ENCODE measurements at regions not wholly inside any gene's neighbourhood (a gene's known extent, or its start where the extent isn't known, plus 50 kb on each side); places are given as distances from the start of the nearest gene placed in this dataset.
A peak's percentile ranks its signal among the peaks of the same experiment; 100 is the strongest.

DNA sequence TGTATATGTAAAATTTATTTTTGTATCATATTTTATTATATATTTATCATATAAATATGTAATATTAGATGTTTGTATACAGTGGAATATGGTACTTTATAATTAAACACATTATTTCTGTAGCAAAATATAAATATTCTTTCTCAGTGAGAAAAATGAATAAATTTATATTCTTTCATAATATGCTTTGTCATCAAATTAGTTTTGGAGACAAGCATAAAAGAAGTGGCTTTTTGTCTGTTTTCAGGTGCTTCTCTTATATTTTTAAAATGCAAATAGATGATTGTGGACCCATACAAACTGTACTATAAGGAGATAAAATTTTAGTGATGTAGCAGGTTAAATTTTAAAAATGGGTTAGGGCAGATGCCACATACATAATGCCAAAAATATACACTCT, 222.4 kb upstream of the CNTN5 start:
- no peaks in the 10 kb centered on the region for H3K36me3 ChIP-seq
- TF ChIP-seq, protein P1, sequence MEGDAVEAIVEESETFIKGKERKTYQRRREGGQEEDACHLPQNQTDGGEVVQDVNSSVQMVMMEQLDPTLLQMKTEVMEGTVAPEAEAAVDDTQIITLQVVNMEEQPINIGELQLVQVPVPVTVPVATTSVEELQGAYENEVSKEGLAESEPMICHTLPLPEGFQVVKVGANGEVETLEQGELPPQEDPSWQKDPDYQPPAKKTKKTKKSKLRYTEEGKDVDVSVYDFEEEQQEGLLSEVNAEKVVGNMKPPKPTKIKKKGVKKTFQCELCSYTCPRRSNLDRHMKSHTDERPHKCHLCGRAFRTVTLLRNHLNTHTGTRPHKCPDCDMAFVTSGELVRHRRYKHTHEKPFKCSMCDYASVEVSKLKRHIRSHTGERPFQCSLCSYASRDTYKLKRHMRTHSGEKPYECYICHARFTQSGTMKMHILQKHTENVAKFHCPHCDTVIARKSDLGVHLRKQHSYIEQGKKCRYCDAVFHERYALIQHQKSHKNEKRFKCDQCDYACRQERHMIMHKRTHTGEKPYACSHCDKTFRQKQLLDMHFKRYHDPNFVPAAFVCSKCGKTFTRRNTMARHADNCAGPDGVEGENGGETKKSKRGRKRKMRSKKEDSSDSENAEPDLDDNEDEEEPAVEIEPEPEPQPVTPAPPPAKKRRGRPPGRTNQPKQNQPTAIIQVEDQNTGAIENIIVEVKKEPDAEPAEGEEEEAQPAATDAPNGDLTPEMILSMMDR (IDR thresholded peaks at IDR 0.05; ENCODE audit: low read depth, low read length), result no peak
- no peaks in the 10 kb centered on the region for H3K27me3 ChIP-seq
- no peak for DNase-seq
- H3K4me1 ChIP-seq, result no peaks in the 10 kb centered on the region
- no peaks in the 10 kb centered on the region for H3K9me3 ChIP-seq
- H3K4me3 ChIP-seq (ENCODE audit: low read depth, low read length), result no peak overlapping the region

DNA sequence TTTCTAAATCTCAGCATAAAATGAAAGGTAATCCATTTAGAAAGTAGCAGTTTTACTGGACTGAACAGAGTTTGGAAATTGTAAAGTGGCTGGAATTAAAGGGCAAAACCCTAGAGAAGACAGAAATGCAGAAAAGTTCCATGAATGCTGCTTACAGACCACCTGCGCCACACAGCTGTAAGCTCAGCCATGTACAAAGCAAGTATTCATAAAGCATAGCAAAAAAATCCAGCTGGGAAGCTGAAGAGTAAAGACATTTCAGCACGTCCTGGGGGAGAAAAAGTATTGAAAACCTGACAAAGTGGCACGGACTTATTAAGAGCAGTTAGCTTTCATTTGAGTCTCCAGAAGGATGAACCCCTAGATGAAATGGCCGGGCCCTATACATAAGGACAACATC, 220.1 kb upstream of the CNTN5 start:
- Histone ChIP-seq H3K36me3 (no peaks in the 10 kb centered on the region), H3K4me3 (ENCODE audit: low read depth, low read length) (no peak overlapping the region), H3K9me3 (no peaks in the 10 kb centered on the region), H3K4me1 (no peaks in the 10 kb centered on the region), H3K27me3 (no peaks in the 10 kb centered on the region)
- TF ChIP-seq, protein P1 (IDR thresholded peaks at IDR 0.05; ENCODE audit: low read depth, low read length), result no peak
- no peak for DNase-seq

- H3K27me3 ChIP-seq, result no peaks in the 10 kb centered on the region
- no peak for DNase-seq
- H3K4me3 ChIP-seq (ENCODE audit: low read depth, low read length), result no peak overlapping the region
- H3K4me1 ChIP-seq, result no peaks in the 10 kb centered on the region
- no peaks in the 10 kb centered on the region for H3K9me3 ChIP-seq
- TF ChIP-seq, protein P1 (IDR thresholded peaks at IDR 0.05; ENCODE audit: low read depth, low read length), result no peak
- H3K36me3 ChIP-seq, result no peaks in the 10 kb centered on the region
Observed at GRCh38 chr11:98828986-98829708, 191.6 kb upstream of the CNTN5 start.

- no peak for DNase-seq
- H3K9me3 ChIP-seq, result no peaks in the 10 kb centered on the region
- TF ChIP-seq, protein P1 (IDR thresholded peaks at IDR 0.05; ENCODE audit: low read depth, low read length), result no peak
Observed at GRCh38 chr11:98829971-98830370, 190.8 kb upstream of the CNTN5 start.

DNA sequence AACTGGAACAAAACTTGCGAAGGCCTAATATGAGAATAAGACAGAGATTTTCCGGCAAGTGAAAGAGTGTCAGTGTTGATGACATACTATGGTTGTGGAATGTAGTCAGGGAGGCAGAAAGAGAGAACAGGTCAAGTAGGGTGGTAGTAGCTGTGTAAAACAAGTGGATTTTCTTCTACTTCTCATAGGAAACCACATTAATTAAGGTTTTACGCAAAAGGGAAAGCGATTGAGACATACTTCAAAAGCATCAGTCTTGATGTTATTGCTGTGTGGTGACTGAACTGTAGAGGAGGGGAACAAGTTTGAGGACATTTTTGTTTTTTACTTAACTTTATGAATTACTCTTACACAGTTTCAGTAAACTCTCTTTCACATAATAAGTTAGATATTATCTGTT, 186.0 kb upstream of the CNTN5 start:
- no peaks in the 10 kb centered on the region for H3K36me3 ChIP-seq
- TF ChIP-seq, protein P1 (IDR thresholded peaks at IDR 0.05; ENCODE audit: low read depth, low read length), result no peak
- H3K4me3 ChIP-seq (ENCODE audit: low read depth, low read length), result no peak overlapping the region
- peaks cover 2% of the 10 kb centered on the region; the same call in 1 of the 2 replicates for H3K4me1 ChIP-seq
- H3K27me3 ChIP-seq, result no peaks in the 10 kb centered on the region
- no peaks in the 10 kb centered on the region; the same call in 1 of the 2 replicates for H3K9me3 ChIP-seq
- DNase-seq, result no peak

More at GRCh38 chr11:98829971-98830370, 190.8 kb upstream of the CNTN5 start:
- H3K27me3 ChIP-seq, result no peaks in the 10 kb centered on the region
- no peak overlapping the region for H3K4me3 ChIP-seq (ENCODE audit: low read depth, low read length)
- no peaks in the 10 kb centered on the region for H3K36me3 ChIP-seq
- no peaks in the 10 kb centered on the region for H3K4me1 ChIP-seq

DNA sequence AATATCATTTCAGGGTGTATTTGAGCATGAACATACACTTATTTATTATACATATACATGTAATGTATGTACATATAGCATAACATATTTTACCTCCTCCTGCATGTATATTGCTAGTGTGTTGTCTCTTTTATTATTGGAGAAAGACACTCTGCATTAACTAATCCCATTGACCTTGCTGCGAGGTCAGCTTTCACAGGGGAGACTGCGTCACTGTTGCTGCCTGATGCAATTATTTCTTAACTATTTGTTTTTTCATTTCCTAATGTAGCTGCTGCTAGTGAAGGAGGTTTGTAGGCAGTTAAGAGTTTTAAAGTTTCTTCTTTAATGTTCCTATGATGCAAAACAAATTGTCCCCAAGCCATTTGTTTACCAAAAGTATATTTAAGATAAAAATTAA, 185.4 kb upstream of the CNTN5 start:
- Histone ChIP-seq H3K9me3 (no peaks in the 10 kb centered on the region; the same call in 1 of the 2 replicates), H3K27me3 (no peaks in the 10 kb centered on the region), H3K4me3 (ENCODE audit: low read depth, low read length) (no peak overlapping the region), H3K4me1 (peaks cover 2% of the 10 kb centered on the region; the same call in 1 of the 2 replicates), H3K36me3 (no peaks in the 10 kb centered on the region)
- TF ChIP-seq, protein P1 (IDR thresholded peaks at IDR 0.05; ENCODE audit: low read depth, low read length), result no peak
- DNase-seq, result peak; percentile 17

Measured in BE2C (cell line).